GM18907 (cell line): ENCODE measurements at regions not wholly inside any gene's neighbourhood (a gene's known extent, or its start where the extent isn't known, plus 50 kb on each side); places are given as distances from the start of the nearest gene placed in this dataset.

ENCODE experiments used
- ATAC-seq: cut with Tn5 transposase; IDR thresholded peaks from one replicate; pipeline ENCODE4 v1.9.1; 2021; ENCODE audit warnings: mild to moderate bottlenecking, moderate library complexity; ENCODE audit not compliant: unreplicated experiment

- no peak for ATAC-seq
Observed at GRCh38 chr2:120401275-120402066, 55.5 kb downstream of the INHBB start.

- ATAC-seq, result no peak
Observed at GRCh38 chr2:120402067-120402433, 56.1 kb downstream of the INHBB start.

- no peak for ATAC-seq
Observed at GRCh38 chr2:120402508-120402907, 56.6 kb downstream of the INHBB start.

- ATAC-seq, result no peak
Observed at GRCh38 chr2:120403261-120403660, 57.3 kb downstream of the INHBB start.

GRCh38 chr2:120403676-120404075, 57.7 kb downstream of the INHBB start:
- ATAC-seq, result no peak

- ATAC-seq, result no peak
Observed at GRCh38 chr2:120404274-120404673, 58.3 kb downstream of the INHBB start.

- no peak for ATAC-seq
Observed at GRCh38 chr2:120404941-120405758, 59.2 kb downstream of the INHBB start.

GRCh38 chr2:120405759-120406099, 59.8 kb downstream of the INHBB start:
- ATAC-seq, result no peak

GRCh38 chr2:120406566-120406965, 60.6 kb downstream of the INHBB start:
- ATAC-seq, result no peak

GRCh38 chr2:120410487-120410886, 64.6 kb downstream of the INHBB start:
- no peak for ATAC-seq

- ATAC-seq, result no peak
Observed at GRCh38 chr2:120415060-120415459, 69.1 kb downstream of the INHBB start.

GRCh38 chr2:120415728-120416509, 70.0 kb downstream of the INHBB start:
- no peak for ATAC-seq

- no peak for ATAC-seq
Observed at GRCh38 chr2:120418174-120418787, 72.3 kb downstream of the INHBB start.

- no peak for ATAC-seq
Observed at GRCh38 chr2:120419073-120419472, 73.1 kb downstream of the INHBB start.

GRCh38 chr2:120419955-120420354, 74.0 kb downstream of the INHBB start:
- ATAC-seq, result no peak

GRCh38 chr2:120421126-120421829, 75.3 kb downstream of the INHBB start:
- no peak for ATAC-seq

- no peak for ATAC-seq
Observed at GRCh38 chr2:120421830-120422175, 75.9 kb downstream of the INHBB start.

GRCh38 chr2:120422465-120423160, 76.7 kb downstream of the INHBB start:
- no peak for ATAC-seq

GRCh38 chr2:120423167-120423943, 77.4 kb downstream of the INHBB start:
- no peak for ATAC-seq
